AG04450 (cell line): ENCODE measurements at regions not wholly inside any gene's neighbourhood (a gene's known extent, or its start where the extent isn't known, plus 50 kb on each side); places are given as distances from the start of the nearest gene placed in this dataset.

Source experiments
- CTCF ChIA-PET: fragments of 300-600, 350-600 bp; formaldehyde crosslinking; extraction: SDS; loops from one replicate; lab custom pipeline; 2022; ENCODE audit warnings: antibody characterized with exemption, inconsistent platforms; lab: Charles Lee
- POLR2A ChIA-PET: fragments of 350-600 bp; formaldehyde crosslinking; extraction: SDS; loops from one replicate; lab custom pipeline; 2021; ENCODE audit warnings: antibody characterized with exemption, inconsistent platforms; lab: Yijun Ruan, JAX
- DNase-seq: peaks from one replicate; pipeline ENCODE4 v3.0.0-alpha.2; 2011; ENCODE audit warnings: low read depth, low spot score
- H3K27ac ChIP-seq: one replicate; pipeline ENCODE4 v1.5.1; 2012; ENCODE audit warnings: low read depth, low read length, control low read depth
- H3K27me3 ChIP-seq: one replicate; pipeline ENCODE4 v1.6.0; 2012; ENCODE audit warnings: low read length; ENCODE audit not compliant: control insufficient read depth, insufficient read depth
- H3K4me3 ChIP-seq: 2 replicates; pipeline ENCODE4 v1.5.1; 2011; ENCODE audit warnings: mild to moderate bottlenecking, low read depth, low read length, control low read depth
- H3K9me3 ChIP-seq: 2 replicates; pipeline ENCODE4 v1.5.1; 2012; ENCODE audit warnings: low read length; ENCODE audit not compliant: control insufficient read depth, insufficient read depth
- CTCF ChIP-seq: IDR thresholded peaks from 2 replicates; pipeline ENCODE4 v1.5.1; 2011; ENCODE audit warnings: low read depth, low read length, control low read depth, inconsistent platforms

DNA sequence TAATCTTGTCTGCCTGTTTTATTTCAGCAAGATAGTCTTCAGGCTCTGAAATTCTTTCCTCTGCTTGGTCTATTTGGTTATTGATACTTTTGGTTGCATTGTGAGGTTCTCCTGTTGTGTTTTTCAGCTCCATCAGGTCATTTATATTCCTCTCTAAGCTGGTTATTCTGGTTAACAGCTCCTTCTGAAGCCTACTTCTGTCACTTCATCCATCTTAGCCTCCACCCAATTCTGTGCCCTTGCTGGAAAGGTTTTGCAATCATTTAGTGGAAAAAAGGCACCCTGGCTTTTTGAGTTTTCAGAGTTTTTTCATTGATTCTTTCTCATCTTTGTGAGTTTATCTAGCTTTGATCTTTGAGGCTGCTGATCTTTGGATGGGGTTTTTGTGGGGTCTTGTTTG lies 647.7 kb downstream of the SPRY1 start:
- ChIA-PET POLR2A (no interaction called here), CTCF (interaction anchor here (1.1 kb wide), 1 partner anchor 10 kb away, joined by 3 read pairs; no protein-coding TSS in a partner anchor)
- no peaks in the 10 kb centered on the region for H3K9me3 ChIP-seq
- H3K27ac ChIP-seq, result no peak overlapping the region
- H3K4me3 ChIP-seq, result no peak overlapping the region
- H3K27me3 ChIP-seq, result no peaks in the 10 kb centered on the region
- no peak for TF ChIP-seq CTCF
- DNase-seq, result no peak

GRCh38 chr4:124044867-124045266 lies 648.3 kb downstream of the SPRY1 start:
- no peak overlapping the region for H3K27ac ChIP-seq
- H3K9me3 ChIP-seq, result no peaks in the 10 kb centered on the region
- CTCF ChIA-PET, result no interaction called here
- H3K4me3 ChIP-seq, result no peak overlapping the region
- no peaks in the 10 kb centered on the region for H3K27me3 ChIP-seq
- POLR2A ChIA-PET, result no interaction called here
- no peak for DNase-seq
- no peak for TF ChIP-seq CTCF

- Histone ChIP-seq H3K27me3 (no peaks in the 10 kb centered on the region), H3K9me3 (no peaks in the 10 kb centered on the region), H3K4me3 (no peak overlapping the region), H3K27ac (no peak overlapping the region)
- CTCF ChIA-PET, result no interaction called here
- no peak for DNase-seq
- TF ChIP-seq CTCF, result no peak
- POLR2A ChIA-PET, result no interaction called here
These were observed 649.6 kb downstream of the SPRY1 start for GRCh38 chr4:124046190-124046589.

GRCh38 chr4:124053872-124054538 lies 657.4 kb downstream of the SPRY1 start:
- DNase-seq, result no peak
- H3K27ac ChIP-seq, result no peak overlapping the region

More at GRCh38 chr4:124053872-124054538, 657.4 kb downstream of the SPRY1 start:
- ChIA-PET POLR2A (no interaction called here), CTCF (interaction anchor here (0.5 to 0.6 kb wide), 2 partner anchors 10 to 78 kb away, joined by 3 to 6 read pairs; no protein-coding TSS in a partner anchor)
- no peaks in the 10 kb centered on the region for H3K27me3 ChIP-seq
- no peak overlapping the region for H3K4me3 ChIP-seq
- no peak for TF ChIP-seq CTCF
- no peaks in the 10 kb centered on the region for H3K9me3 ChIP-seq
